Tibial artery (tissue), 4 donors: ENCODE measurements at regions not wholly inside any gene's neighbourhood (a gene's known extent, or its start where the extent isn't known, plus 50 kb on each side); places are given as distances from the start of the nearest gene placed in this dataset.

ENCODE experiments used
- DNase-seq, 2 donors: peaks; one replicate each; pipeline ENCODE4 v3.0.0-alpha.2; 2019
- H3K27ac ChIP-seq, 2 donors: fragments of 200-600 bp; sonication (generic) in 1 of 2; 1 replicate in 1 of 2; 2 replicates in 1 of 2; pipeline ENCODE4 v1.5.1; 2018 to 2019; ENCODE audit warnings: mild to moderate bottlenecking in 1 of 2
- H3K27me3 ChIP-seq, 2 donors: fragments of 200-600 bp; sonication (generic) in 1 of 2; one replicate each; pipeline versions ENCODE4 v1.5.1 to v1.6.0; 2016 to 2019
- H3K36me3 ChIP-seq, 3 donors: fragments of 200-600 bp; sonication (generic) in 2 of 3; one replicate each; pipeline ENCODE4 v1.5.1; 2016 to 2019; ENCODE audit warnings: mild to moderate bottlenecking in 2 of 3
- H3K4me1 ChIP-seq, 4 donors: fragments of 200-600 bp; sonication (generic) in 2 of 4; 1 replicate in 3 of 4; 2 replicates in 1 of 4; pipeline ENCODE4 v1.5.1; 2016 to 2019
- H3K4me3 ChIP-seq, 2 donors: fragments of 200-600 bp; sonication (generic) in 1 of 2; 1 replicate in 1 of 2; 2 replicates in 1 of 2; pipeline ENCODE4 v1.5.1; 2018 to 2019; ENCODE audit warnings: mild to moderate bottlenecking in 2 of 2
- H3K9me3 ChIP-seq, 3 donors: fragments of 200-600 bp; sonication (generic) in 1 of 3; one replicate each; pipeline ENCODE4 v1.5.1; 2016 to 2019
- intact Hi-C: fragments of 100-400 bp; cut with DNase I; formaldehyde crosslinking; loops from one replicate; pipeline ENCODE4 v1.15.0; 2023; ENCODE audit warnings: low total_unique reads
- TF ChIP-seq, protein P1 (sequence below), 2 experiments: fragments of 200-600 bp in 1 of 2; fragments of 450-650 bp in 1 of 2; IDR thresholded peaks; one replicate each; pipeline ENCODE4 v1.5.1; 2017 to 2019; ENCODE audit warnings: antibody characterized with exemption in 2 of 2, mild to moderate bottlenecking in 1 of 2, moderate library complexity in 1 of 2

DNA sequence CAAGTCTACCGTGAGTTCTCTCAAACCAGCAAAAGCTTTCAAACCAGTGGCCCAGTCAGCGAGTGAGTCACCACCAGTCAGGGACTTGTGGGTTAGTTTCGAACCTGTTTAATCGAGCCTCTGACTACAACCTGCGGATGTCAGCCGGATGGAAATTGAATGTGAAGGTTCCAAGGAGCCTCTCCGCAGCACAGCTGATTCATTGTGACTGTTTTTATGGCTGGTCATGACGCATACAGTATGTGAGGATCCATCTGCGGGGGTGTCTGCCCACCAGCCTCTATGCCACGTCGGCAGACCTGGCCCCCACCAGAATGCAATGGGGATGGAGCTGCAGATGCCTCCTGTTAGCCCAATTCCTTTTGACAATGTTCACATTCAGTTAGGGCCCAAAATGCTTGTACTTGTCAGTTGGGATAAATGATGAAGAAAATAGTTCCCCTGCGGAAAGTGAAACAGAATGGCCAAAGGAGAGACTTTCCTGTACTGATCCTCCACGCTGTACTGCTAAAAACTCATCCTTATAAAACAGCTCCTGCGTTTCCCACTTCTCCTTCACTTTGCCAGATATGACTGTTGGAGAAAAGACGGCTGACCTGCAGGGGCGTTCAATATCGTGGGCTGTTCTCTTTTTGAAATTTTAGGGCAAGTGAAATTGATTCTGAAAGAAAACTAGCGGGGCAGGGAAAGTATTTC is 206.6 kb downstream of the TFAP2B start:
- Histone ChIP-seq H3K36me3 (no peaks in the 10 kb centered on the region), H3K27ac (no peak overlapping the region), H3K4me1 (peaks cover 0 to 9% (median 0%) of the 10 kb centered on the region in 4 donors), H3K4me3 (no peak overlapping the region), H3K27me3 (no peaks in the 10 kb centered on the region), H3K9me3 (no peaks in the 10 kb centered on the region)
- TF ChIP-seq, protein P1, sequence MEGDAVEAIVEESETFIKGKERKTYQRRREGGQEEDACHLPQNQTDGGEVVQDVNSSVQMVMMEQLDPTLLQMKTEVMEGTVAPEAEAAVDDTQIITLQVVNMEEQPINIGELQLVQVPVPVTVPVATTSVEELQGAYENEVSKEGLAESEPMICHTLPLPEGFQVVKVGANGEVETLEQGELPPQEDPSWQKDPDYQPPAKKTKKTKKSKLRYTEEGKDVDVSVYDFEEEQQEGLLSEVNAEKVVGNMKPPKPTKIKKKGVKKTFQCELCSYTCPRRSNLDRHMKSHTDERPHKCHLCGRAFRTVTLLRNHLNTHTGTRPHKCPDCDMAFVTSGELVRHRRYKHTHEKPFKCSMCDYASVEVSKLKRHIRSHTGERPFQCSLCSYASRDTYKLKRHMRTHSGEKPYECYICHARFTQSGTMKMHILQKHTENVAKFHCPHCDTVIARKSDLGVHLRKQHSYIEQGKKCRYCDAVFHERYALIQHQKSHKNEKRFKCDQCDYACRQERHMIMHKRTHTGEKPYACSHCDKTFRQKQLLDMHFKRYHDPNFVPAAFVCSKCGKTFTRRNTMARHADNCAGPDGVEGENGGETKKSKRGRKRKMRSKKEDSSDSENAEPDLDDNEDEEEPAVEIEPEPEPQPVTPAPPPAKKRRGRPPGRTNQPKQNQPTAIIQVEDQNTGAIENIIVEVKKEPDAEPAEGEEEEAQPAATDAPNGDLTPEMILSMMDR (IDR thresholded peaks at IDR 0.05): no peak
- DNase-seq: no peak
- intact Hi-C loops: no loop called here

DNA sequence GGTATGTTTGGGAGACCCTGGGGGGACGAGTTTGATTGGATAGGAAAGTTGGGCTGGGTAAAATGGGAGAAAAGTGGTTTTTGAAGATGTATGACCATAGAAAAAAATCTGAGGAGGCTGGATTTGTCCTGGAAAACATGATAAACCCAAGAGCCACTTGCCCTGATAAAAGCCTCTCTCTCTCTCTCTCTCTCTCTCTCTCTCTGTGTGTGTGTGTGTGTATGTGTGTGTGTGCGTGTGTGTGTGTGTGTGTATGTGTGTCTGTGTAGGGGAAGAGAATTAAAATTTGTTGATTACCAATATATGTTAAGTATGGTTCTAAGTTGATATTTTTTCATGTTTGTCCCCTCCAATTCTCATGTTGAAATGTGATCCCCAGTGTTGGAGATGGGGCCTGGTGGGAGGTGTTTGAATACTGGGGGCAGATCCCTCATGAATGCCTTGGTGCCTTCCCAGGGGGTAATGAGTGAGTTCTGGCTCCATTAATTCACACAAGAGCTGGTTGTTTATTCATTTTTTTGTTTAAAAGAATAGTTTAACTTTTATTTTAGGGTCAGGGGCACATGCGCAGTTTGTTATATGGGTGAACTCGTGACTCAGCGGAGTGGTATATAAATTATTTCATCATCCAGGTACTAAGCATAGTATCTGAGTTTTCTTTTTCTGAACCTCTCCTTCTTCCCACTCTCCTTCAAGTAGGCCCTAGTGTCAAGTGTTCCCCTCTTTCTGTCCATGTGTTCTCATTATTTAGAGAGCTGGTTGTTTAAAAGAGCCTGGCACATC is 208.8 kb downstream of the TFAP2B start:
- Histone ChIP-seq H3K27ac (no peak overlapping the region), H3K4me1 (peaks cover 0 to 9% (median 0%) of the 10 kb centered on the region in 4 donors), H3K4me3 (no peak overlapping the region), H3K36me3 (no peaks in the 10 kb centered on the region), H3K9me3 (no peaks in the 10 kb centered on the region), H3K27me3 (no peaks in the 10 kb centered on the region)
- TF ChIP-seq, protein P1 (IDR thresholded peaks at IDR 0.05): no peak
- DNase-seq: no peak
- intact Hi-C loops: no loop called here

DNA sequence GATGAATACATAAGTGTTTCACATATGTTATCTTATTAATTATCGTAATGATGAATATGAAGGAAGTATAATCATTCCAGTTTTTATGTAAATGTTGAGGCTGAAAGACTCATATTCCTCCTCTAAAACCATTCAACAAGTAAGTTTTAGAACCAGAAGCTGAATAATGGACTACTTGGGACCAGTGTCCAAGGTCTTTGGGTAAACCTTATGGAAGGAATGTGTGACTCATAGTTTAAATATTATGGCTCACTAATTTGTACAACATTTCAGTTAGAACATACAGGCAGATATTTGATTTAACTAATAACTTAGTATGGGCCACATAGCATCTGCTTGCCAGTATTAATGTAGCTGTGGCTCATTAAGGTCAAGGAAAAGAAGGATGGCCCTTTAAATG is 209.6 kb downstream of the TFAP2B start:
- H3K4me3 ChIP-seq: no peak overlapping the region
- TF ChIP-seq, protein P1 (IDR thresholded peaks at IDR 0.05): no peak
- no peaks in the 10 kb centered on the region for H3K27me3 ChIP-seq
- no peak overlapping the region for H3K27ac ChIP-seq
- H3K9me3 ChIP-seq: no peaks in the 10 kb centered on the region
- DNase-seq: no peak
- peaks cover 0 to 9% (median 0%) of the 10 kb centered on the region in 4 donors for H3K4me1 ChIP-seq
- no peaks in the 10 kb centered on the region for H3K36me3 ChIP-seq
- intact Hi-C loops: no loop called here

DNA sequence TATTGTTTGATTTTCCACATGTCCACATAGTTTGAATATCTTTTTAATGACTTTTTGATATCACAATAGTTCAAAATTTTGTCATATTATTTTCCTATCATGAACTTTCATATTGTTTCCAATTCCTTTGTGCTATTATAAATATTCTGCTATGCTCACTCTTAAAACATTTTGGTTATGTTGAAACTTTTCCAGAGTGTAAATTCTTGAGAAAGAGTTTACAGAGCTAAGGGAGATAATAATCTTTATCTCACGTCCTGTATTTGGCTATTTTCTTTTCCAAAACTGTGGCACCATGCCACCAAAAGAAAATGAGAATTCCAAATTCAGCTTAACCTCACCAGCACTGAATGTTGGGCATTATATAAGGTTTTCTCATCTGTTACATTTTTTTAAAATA is 210.9 kb downstream of the TFAP2B start:
- Histone ChIP-seq H3K9me3 (no peaks in the 10 kb centered on the region), H3K27ac (no peak overlapping the region), H3K4me1 (peaks cover 0 to 9% (median 0%) of the 10 kb centered on the region in 4 donors), H3K4me3 (no peak overlapping the region), H3K36me3 (no peaks in the 10 kb centered on the region), H3K27me3 (no peaks in the 10 kb centered on the region)
- intact Hi-C loops: no loop called here
- TF ChIP-seq, protein P1 (IDR thresholded peaks at IDR 0.05): no peak
- DNase-seq: no peak

DNA sequence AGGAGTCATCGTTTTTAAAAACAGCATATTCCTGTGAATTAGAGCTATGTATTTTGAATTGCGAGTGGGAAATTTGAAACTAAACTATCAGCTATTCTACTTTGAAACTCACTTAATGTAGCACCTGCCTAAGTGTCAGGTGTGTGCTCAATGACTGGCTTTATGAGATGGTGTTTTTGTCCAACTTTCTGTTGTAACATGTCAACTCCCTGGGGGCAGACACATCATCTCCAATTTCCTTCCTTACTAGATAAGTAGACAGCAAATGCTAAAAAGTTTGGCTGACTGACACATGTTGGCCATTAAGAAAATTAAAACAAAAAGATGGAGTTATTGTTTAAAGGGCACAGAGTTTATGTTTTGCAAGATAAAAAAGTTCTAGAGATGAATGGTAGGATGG is 226.9 kb downstream of the TFAP2B start:
- Histone ChIP-seq H3K27ac (no peak overlapping the region), H3K9me3 (no peaks in the 10 kb centered on the region), H3K4me1 (no peaks in the 10 kb centered on the region), H3K4me3 (no peak overlapping the region), H3K36me3 (no peaks in the 10 kb centered on the region), H3K27me3 (no peaks in the 10 kb centered on the region)
- intact Hi-C loops: no loop called here
- TF ChIP-seq, protein P1 (IDR thresholded peaks at IDR 0.05): no peak
- no peak for DNase-seq
